ENCODE measurements at regions not wholly inside any gene's neighbourhood (a gene's known extent, or its start where the extent isn't known, plus 50 kb on each side); places are given as distances from the start of the nearest gene placed in this dataset.
A peak's percentile ranks its signal among the peaks of the same experiment; 100 is the strongest.

DNA sequence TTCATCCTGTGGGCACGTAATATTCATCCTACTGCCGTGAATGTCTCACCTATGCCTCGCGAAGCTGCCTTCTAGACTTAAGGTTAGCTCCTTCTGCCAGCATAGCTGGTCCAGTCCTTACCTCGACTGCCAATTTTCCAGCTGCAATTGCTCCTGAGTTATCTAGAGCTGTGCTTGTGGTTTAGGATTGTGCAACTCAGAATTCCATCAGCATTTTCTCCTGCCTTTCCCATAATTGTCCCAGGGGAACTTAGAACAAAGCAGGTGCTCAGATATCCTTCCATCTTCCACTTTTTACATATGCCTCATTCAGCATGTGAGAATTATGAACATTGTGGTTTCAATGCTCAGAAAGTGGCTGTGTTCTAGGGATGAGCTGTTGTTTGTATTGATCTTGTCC is 131.4 kb upstream of the ADGRL3 start:
- no peak for DNase-seq

DNA sequence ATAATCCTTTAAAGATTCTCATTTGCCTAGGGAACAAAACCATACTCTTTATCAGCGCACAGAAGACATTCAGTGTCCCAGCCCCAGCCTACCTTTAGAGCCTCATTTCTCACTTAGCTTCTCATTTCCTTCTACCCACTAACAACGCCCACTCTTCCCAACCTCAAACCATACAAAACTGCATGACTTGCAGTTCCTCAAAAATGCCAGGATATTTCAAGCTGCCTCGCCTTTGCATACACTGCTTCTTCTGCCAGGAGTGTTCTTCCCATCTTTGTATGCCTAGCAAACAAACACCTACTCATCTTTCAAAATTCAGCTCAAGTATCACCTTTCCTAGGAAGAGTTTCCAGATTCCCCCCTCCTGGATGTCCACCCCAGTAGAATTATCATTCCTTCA is 129.9 kb upstream of the ADGRL3 start:
- no peak for DNase-seq

DNA sequence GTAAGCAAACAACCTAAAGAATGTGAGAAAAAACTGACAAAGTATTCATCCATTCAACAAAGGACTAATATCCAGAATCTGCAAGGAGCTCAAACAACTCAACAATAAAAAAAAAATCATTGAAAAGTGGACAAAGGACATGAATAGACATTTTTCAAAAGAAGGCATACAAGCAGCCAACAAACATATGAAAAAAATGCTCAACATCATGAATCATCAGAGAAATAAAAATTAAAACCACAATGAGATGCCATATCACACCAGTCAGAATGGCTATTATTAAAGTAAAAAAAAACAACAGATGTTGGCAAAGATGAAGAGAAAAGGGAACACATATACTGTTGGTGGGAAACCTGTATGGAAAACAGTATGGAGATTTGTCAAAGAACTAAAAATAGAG is 120.7 kb upstream of the ADGRL3 start:
- no peak for DNase-seq

DNA sequence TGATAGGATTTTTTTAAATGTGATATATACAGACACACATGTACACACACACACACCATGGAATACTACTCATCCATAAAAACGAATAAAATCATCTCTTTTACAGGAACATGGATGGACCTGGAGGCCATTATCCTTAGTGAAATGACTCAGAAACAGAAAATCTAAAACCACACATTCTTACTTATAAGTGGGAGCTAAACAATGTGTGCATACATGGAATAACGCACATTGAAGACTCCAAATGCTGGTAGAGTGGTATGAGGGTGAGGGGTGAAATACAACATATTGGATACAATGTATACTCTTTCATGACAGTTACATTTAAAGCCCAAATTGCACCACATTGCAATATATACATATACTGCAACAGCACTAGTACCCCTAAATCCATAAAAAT is 120.2 kb upstream of the ADGRL3 start:
- no peak for DNase-seq

DNA sequence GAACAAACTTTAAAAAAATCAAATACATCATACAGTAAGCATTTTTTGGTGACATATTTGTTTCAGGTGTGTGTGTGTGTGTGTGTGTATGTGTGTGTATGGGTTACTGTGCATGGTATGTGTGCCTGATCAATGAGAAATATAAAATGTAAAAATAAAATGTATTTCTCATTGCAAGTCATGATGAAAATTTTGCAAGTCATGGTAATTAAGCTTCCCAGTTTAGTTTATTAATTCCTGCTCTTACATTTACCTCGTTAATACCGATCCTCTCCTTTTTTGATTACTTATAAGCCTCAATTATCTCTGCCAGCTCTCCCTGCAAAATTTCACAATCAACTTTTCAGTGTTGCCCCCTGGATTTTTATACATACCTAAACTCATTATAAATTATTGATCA is 114.6 kb upstream of the ADGRL3 start:
- DNase-seq = no peak

DNA sequence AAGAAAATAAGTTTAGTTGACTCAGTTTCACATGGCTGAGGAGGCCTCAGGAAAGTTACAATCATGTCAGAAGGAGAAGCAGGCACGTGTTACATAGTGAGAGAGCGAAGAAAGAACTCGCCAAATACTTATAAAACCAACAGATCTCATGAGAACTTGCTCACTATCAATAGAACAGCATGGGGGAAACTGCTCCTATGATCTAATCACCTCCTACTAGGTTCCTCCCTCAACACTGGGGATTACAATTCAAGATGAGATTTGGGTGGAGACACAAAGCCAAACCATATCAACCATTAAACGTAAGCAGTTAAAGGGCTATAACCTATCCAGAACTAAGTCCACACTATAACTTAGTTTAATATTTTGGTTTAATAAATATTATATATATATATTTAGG is 113.8 kb upstream of the ADGRL3 start:
- no peak for DNase-seq

DNA sequence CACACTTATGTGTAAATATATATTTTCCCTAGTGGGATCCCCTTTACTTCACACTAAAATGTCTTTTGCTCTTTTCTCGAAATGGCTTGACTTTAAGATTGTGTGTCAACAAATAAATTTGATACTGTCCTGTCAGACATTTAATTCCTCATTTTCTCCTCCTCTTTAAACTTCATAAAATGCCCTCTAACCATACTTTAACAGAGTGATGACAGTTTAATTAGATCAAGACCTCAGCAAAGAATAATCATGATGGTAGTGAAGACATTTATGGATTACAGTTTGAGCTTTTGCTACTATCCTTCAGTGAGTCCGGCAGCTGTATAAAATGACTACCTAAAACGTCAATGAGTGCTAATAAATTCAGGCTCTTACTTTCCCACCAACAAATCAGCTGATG is 113.1 kb upstream of the ADGRL3 start:
- no peak for DNase-seq

DNA sequence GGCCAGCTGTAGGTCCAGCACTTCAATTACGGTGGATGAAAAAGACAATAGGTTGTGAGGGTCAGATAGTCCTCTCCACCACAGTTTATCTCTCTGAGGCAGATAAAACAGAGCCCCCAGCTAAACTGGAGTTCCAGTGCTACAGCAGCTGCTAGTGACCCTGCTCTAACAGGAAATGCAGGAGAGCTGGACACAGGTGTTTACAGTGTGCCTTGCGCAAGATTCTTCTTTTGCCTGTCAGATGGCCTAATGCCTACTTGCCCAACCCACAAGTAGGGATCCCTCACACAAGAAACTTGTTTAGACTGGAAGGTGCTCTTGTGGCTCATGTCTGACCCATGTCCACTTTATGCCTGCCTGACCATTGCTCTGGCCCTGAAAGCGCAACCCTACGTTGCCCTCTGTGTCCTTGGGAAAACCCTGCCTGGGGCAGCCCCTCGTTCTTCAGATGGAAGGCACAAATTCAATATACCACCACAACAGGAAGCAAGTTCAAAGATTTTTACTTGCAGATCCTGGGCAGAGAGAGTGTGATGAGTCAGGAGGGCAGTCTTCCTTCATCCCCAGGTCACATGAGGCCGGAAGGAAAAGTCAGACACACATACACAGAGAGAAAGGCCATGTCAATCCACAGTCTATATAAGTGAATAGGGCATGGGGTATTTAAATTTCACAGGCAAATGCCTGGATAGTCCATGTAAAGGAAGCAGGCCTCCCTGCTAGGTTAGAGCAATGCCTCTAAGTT is 105.1 kb upstream of the ADGRL3 start:
- no peak for DNase-seq

DNA sequence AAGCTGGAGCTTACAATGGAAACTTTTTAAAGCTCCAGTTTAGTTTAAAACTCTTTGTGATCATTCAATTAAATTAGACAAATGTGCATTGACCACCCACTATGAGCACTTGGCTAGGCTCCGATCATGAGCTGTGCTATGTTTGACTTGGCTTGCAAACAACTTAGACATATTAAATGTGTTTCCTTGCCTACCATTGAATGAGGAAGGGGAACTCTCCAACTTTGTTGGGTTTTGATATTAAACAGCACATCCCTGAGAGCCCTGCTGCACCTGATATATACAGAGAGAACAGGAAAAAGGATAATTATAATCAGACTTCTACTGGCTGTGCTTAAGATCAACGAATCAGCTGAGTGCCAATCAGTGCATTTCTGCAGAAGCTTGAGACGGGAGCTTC is 71.4 kb upstream of the ADGRL3 start:
- DNase-seq = peak; percentile 38 to 84

DNA sequence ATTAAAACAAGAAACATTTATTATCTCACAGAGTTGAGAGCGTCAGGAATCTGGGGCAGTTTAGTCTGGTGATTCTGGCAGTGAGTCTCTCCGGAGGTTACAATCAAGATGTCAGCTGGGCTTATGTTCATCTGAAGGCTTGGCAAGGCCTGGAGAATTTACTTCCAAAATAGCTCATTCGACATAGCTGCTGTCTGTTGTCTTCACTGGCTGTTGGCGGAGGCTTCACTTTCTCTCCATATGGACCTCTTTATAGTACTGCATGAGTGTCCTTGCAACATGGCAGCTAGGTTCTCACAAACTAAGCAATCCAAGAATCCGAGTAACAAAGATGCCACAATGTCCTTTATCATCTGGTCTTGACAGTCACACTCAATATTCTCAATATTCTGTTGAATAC is 70.2 kb upstream of the ADGRL3 start:
- peak; percentile 74 to 91 for DNase-seq

DNA sequence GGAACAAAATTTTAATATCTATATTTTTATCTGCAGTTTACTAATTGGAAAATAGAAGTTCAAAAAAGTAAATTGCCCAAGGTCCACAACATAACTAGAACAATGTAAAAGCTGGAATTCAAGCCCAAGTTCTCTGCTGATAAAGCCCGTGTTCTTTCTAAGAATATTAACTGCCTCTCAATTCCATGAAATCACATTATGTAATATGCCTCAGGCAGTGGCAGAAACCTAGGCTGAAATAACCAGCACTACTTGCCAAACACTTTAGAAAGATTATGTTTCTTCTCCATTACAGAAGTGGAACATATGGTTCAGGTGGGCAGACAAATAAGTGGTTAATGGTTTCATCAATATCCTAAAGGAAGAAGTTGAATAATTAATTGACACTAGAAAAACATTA is 56.7 kb upstream of the ADGRL3 start:
- DNase-seq = no peak

DNA sequence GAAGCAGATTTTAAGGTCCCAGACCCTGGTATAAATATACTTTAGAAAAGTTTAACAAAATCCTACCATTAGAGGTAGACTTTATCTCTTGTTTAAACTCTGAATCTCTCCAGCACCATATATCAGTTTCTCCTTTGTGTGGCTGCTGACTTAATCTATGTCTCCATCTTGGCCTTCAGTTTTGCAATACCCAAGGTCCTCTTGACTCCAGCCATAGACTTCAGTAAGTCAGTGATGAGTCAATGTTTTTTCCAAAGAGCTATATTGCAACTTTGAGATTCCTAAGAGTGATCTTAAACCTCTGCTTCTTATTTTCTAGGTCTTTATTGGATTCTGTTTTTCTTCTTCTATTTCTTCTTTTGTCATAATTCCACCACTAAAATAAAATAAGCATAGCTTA is 50.8 kb upstream of the ADGRL3 start:
- DNase-seq = no peak

Data from NCI-H446 (cell line).